ENCODE measurements at regions not wholly inside any gene's neighbourhood (a gene's known extent, or its start where the extent isn't known, plus 50 kb on each side); places are given as distances from the start of the nearest gene placed in this dataset.
A peak's percentile ranks its signal among the peaks of the same experiment; 100 is the strongest.

- no peak for DNase-seq (ENCODE audit: extremely low read depth in 1 of 11, low read depth in 9 of 11, low spot score in 4 of 11)
These were observed 109.1 kb downstream of the DDX1 start for GRCh38 chr2:15700599-15701340.

- DNase-seq (ENCODE audit: extremely low read depth in 1 of 11, low read depth in 9 of 11, low spot score in 4 of 11): no peak
These were observed 109.8 kb downstream of the DDX1 start for GRCh38 chr2:15701341-15701907.

GRCh38 chr2:15701991-15702390 is 110.3 kb downstream of the DDX1 start:
- no peak for DNase-seq (ENCODE audit: extremely low read depth in 1 of 11, low read depth in 9 of 11, low spot score in 4 of 11)

GRCh38 chr2:15702452-15702851 is 110.8 kb downstream of the DDX1 start:
- DNase-seq (ENCODE audit: extremely low read depth in 1 of 11, low read depth in 9 of 11, low spot score in 4 of 11): no peak

- DNase-seq (ENCODE audit: extremely low read depth in 1 of 11, low read depth in 9 of 11, low spot score in 4 of 11): no peak
These were observed 111.7 kb downstream of the DDX1 start for GRCh38 chr2:15703365-15703869.

GRCh38 chr2:15704086-15704787 is 112.6 kb downstream of the DDX1 start:
- peak in 2 of 11 donors; percentile 24 to 48 for DNase-seq (ENCODE audit: extremely low read depth in 1 of 11, low read depth in 9 of 11, low spot score in 4 of 11)

GRCh38 chr2:15704788-15705115 is 113.1 kb downstream of the DDX1 start:
- DNase-seq (ENCODE audit: extremely low read depth in 1 of 11, low read depth in 9 of 11, low spot score in 4 of 11): no peak

GRCh38 chr2:15705310-15705709 is 113.6 kb downstream of the DDX1 start:
- no peak for DNase-seq (ENCODE audit: extremely low read depth in 1 of 11, low read depth in 9 of 11, low spot score in 4 of 11)

- DNase-seq (ENCODE audit: extremely low read depth in 1 of 11, low read depth in 9 of 11, low spot score in 4 of 11): no peak
These were observed 114.2 kb downstream of the DDX1 start for GRCh38 chr2:15705839-15706386.

- DNase-seq (ENCODE audit: extremely low read depth in 1 of 11, low read depth in 9 of 11, low spot score in 4 of 11): no peak
These were observed 114.8 kb downstream of the DDX1 start for GRCh38 chr2:15706424-15706823.

- DNase-seq (ENCODE audit: extremely low read depth in 1 of 11, low read depth in 9 of 11, low spot score in 4 of 11): no peak
These were observed 115.4 kb downstream of the DDX1 start for GRCh38 chr2:15706986-15707632.

- DNase-seq (ENCODE audit: extremely low read depth in 1 of 11, low read depth in 9 of 11, low spot score in 4 of 11): no peak
These were observed 116.5 kb downstream of the DDX1 start for GRCh38 chr2:15708161-15708560.

- no peak for DNase-seq (ENCODE audit: extremely low read depth in 1 of 11, low read depth in 9 of 11, low spot score in 4 of 11)
These were observed 117.5 kb downstream of the DDX1 start for GRCh38 chr2:15708865-15709820.

GRCh38 chr2:15711126-15711860 is 119.6 kb downstream of the DDX1 start:
- no peak for DNase-seq (ENCODE audit: extremely low read depth in 1 of 11, low read depth in 9 of 11, low spot score in 4 of 11)

GRCh38 chr2:15712551-15713342 is 121.1 kb downstream of the DDX1 start:
- no peak for DNase-seq (ENCODE audit: extremely low read depth in 1 of 11, low read depth in 9 of 11, low spot score in 4 of 11)

GRCh38 chr2:15713475-15713874 is 121.8 kb downstream of the DDX1 start:
- DNase-seq (ENCODE audit: extremely low read depth in 1 of 11, low read depth in 9 of 11, low spot score in 4 of 11): no peak

GRCh38 chr2:15714002-15714401 is 122.3 kb downstream of the DDX1 start:
- DNase-seq (ENCODE audit: extremely low read depth in 1 of 11, low read depth in 9 of 11, low spot score in 4 of 11): no peak

Measured in renal cortex interstitium (tissue), 11 donors.